ENCODE measurements at regions not wholly inside any gene's neighbourhood (a gene's known extent, or its start where the extent isn't known, plus 50 kb on each side); places are given as distances from the start of the nearest gene placed in this dataset.

GRCh38 chr16:85175724-85176233, 63.5 kb upstream of the CIBAR2 start:
- Histone ChIP-seq H3K27ac (ENCODE audit: low read depth, low read length) (peak overlapping the region; percentile 44), H3K27me3 (ENCODE audit: control insufficient read depth in 1 of 2, insufficient read depth in 2 of 2, low read length in 2 of 2) (no peaks in the 10 kb centered on the region), H3K4me3 (ENCODE audit: low read depth in 1 of 2, low read length in 2 of 2) (no peak overlapping the region), H3K9ac (ENCODE audit: low read length) (no peak overlapping the region), H3K9me3 (ENCODE audit: low read length) (no peaks in the 10 kb centered on the region), H3K4me1 (ENCODE audit: insufficient read depth, low read length) (peaks cover 54% of the 10 kb centered on the region), H3K36me3 (ENCODE audit: insufficient read depth, low read length) (no peaks in the 10 kb centered on the region)

- H3K4me3 ChIP-seq (ENCODE audit: low read depth in 1 of 2, low read length in 2 of 2), result no peak overlapping the region
- H3K36me3 ChIP-seq (ENCODE audit: insufficient read depth, low read length), result no peaks in the 10 kb centered on the region
- no peak overlapping the region for H3K9ac ChIP-seq (ENCODE audit: low read length)
- no peak overlapping the region for H3K27ac ChIP-seq (ENCODE audit: low read depth, low read length)
- no peaks in the 10 kb centered on the region for H3K9me3 ChIP-seq (ENCODE audit: low read length)
- H3K27me3 ChIP-seq (ENCODE audit: control insufficient read depth in 1 of 2, insufficient read depth in 2 of 2, low read length in 2 of 2), result no peaks in the 10 kb centered on the region
- H3K4me1 ChIP-seq (ENCODE audit: insufficient read depth, low read length), result peaks cover 48% of the 10 kb centered on the region
These were observed 64.5 kb upstream of the CIBAR2 start for GRCh38 chr16:85176541-85177447.

DNA sequence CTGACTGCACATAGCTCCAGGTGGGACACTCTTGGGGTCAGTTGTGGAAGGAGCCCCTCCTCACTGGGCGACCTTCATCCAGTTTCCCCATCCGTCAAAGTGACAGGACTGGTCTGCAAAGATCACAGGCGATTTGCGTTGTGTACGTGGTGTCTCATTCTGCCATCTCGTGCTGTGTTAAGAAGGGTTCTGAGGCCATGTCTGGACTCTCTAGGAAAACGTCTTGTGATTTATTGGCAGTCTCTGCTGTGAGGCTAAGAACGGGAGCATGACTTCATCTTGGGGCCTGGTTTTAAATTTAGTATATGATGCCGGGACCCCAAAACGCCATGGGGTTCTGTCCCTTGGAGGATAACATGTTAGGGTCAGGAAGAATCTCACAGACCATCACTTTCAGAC, 65.2 kb upstream of the CIBAR2 start:
- Histone ChIP-seq H3K27me3 (ENCODE audit: control insufficient read depth in 1 of 2, insufficient read depth in 2 of 2, low read length in 2 of 2) (no peaks in the 10 kb centered on the region), H3K9me3 (ENCODE audit: low read length) (no peaks in the 10 kb centered on the region), H3K4me1 (ENCODE audit: insufficient read depth, low read length) (peaks cover 43% of the 10 kb centered on the region), H3K36me3 (ENCODE audit: insufficient read depth, low read length) (no peaks in the 10 kb centered on the region), H3K9ac (ENCODE audit: low read length) (no peak overlapping the region), H3K4me3 (ENCODE audit: low read depth in 1 of 2, low read length in 2 of 2) (no peak overlapping the region), H3K27ac (ENCODE audit: low read depth, low read length) (no peak overlapping the region)

DNA sequence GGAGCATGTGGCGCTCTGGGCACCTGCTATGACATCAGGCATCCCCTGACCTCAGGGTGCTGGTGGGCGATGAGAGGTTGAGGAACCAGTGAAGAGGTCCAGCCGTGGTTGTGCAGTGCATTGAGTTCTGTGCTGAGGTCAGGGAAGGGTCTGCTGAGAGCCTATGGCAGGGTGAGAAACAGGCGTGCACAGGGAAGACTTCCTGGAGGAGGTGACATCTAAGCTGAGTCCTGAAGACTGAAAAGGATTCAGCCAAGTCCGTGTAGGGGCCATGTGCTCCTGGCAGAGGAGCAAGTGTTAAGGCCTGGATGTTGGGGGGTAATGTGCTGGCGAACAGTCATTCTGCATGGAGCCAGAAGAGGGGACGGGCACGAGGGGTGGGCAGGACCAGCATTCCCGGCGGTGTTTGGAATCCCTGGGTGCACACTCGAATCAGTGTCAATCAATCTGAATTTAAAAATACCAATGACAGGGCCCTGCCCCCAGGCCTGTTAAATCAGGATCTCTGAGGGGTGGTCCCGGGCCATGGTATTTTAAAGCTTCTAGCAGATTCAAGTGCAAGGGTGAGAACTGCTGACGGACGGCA, 65.8 kb upstream of the CIBAR2 start:
- Histone ChIP-seq H3K9ac (ENCODE audit: low read length) (no peak overlapping the region), H3K36me3 (ENCODE audit: insufficient read depth, low read length) (no peaks in the 10 kb centered on the region), H3K4me1 (ENCODE audit: insufficient read depth, low read length) (peaks cover 38% of the 10 kb centered on the region), H3K27ac (ENCODE audit: low read depth, low read length) (no peak overlapping the region), H3K4me3 (ENCODE audit: low read depth in 1 of 2, low read length in 2 of 2) (no peak overlapping the region), H3K9me3 (ENCODE audit: low read length) (no peaks in the 10 kb centered on the region), H3K27me3 (ENCODE audit: control insufficient read depth in 1 of 2, insufficient read depth in 2 of 2, low read length in 2 of 2) (no peaks in the 10 kb centered on the region)

- Histone ChIP-seq H3K36me3 (ENCODE audit: insufficient read depth, low read length) (no peaks in the 10 kb centered on the region), H3K4me3 (ENCODE audit: low read depth in 1 of 2, low read length in 2 of 2) (no peak overlapping the region), H3K9me3 (ENCODE audit: low read length) (no peaks in the 10 kb centered on the region), H3K27ac (ENCODE audit: low read depth, low read length) (no peak overlapping the region), H3K27me3 (ENCODE audit: control insufficient read depth in 1 of 2, insufficient read depth in 2 of 2, low read length in 2 of 2) (no peaks in the 10 kb centered on the region), H3K9ac (ENCODE audit: low read length) (no peak overlapping the region), H3K4me1 (ENCODE audit: insufficient read depth, low read length) (peaks cover 33% of the 10 kb centered on the region)
These were observed 66.3 kb upstream of the CIBAR2 start for GRCh38 chr16:85178596-85178995.

- Histone ChIP-seq H3K4me3 (ENCODE audit: low read depth in 1 of 2, low read length in 2 of 2) (no peak overlapping the region), H3K27ac (ENCODE audit: low read depth, low read length) (no peak overlapping the region), H3K27me3 (ENCODE audit: control insufficient read depth in 1 of 2, insufficient read depth in 2 of 2, low read length in 2 of 2) (no peaks in the 10 kb centered on the region), H3K9ac (ENCODE audit: low read length) (no peak overlapping the region), H3K9me3 (ENCODE audit: low read length) (no peaks in the 10 kb centered on the region), H3K4me1 (ENCODE audit: insufficient read depth, low read length) (peaks cover 24% of the 10 kb centered on the region), H3K36me3 (ENCODE audit: insufficient read depth, low read length) (no peaks in the 10 kb centered on the region)
These were observed 67.2 kb upstream of the CIBAR2 start for GRCh38 chr16:85179344-85180046.

DNA sequence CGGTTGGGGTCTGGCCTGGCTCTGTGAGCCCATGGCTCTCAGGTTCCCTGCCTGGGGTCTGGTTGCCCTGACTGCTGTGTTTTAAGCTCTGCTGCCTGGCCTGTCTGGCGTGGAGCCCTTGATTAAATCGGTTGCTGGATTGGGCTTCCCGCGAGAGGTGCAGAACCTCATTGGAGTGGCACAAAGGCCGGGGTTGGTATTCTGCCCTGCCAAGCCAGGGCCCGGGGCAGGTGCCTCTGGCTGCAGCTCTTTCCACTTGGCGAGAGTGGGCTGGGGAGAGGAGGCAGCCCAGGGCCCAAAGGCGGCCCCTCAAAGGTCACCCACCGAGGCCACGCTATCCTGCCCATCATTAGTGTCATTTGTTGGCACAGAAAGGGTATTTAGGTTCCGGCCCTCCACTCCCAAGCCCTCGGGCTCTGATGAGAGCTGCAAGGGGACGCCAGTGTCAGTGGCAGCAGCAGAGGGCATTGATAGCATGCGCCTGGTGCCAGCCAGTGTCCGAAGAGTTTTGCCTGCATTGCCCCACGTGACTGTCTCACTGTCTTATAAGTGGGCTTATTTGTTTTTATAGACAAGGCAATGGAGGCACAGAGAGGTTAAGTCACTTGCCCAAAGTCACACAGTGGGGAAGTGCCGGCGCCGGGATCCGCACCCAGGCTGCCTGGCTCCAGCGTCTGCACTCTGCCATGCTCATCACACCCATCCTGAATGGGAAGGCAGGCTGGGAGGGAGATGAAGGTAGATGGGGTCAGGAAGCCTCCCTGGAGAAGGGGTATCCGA, 68.0 kb upstream of the CIBAR2 start:
- H3K9ac ChIP-seq (ENCODE audit: low read length), result no peak overlapping the region
- no peak overlapping the region for H3K4me3 ChIP-seq (ENCODE audit: low read depth in 1 of 2, low read length in 2 of 2)
- H3K4me1 ChIP-seq (ENCODE audit: insufficient read depth, low read length), result peaks cover 17% of the 10 kb centered on the region
- H3K27ac ChIP-seq (ENCODE audit: low read depth, low read length), result no peak overlapping the region
- H3K27me3 ChIP-seq (ENCODE audit: control insufficient read depth in 1 of 2, insufficient read depth in 2 of 2, low read length in 2 of 2), result no peaks in the 10 kb centered on the region
- no peaks in the 10 kb centered on the region for H3K9me3 ChIP-seq (ENCODE audit: low read length)
- H3K36me3 ChIP-seq (ENCODE audit: insufficient read depth, low read length), result no peaks in the 10 kb centered on the region

- H3K36me3 ChIP-seq (ENCODE audit: insufficient read depth, low read length), result no peaks in the 10 kb centered on the region
These were observed 68.8 kb upstream of the CIBAR2 start for GRCh38 chr16:85180827-85181738.

DNA sequence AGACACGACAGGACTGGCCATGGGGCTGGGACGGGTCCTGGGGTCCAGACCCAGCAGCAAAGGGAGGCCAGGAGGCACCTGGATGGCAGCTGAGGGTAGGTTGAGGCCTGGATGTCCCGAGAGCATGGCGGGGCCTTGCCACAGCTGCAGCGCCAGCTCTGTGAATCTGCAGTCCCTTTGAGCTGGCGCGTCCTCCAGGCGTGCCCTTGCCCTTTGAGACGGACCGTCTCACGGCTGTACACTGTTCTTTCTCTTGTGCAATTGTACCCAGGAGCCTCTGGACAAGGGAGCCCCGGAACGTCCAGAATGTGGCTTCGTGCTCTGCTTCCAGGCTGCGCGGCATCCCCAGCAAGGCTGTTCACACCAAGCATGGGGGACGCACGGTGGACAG, 69.5 kb upstream of the CIBAR2 start:
- no peak overlapping the region for H3K4me3 ChIP-seq (ENCODE audit: low read depth in 1 of 2, low read length in 2 of 2)
- peaks cover 8% of the 10 kb centered on the region for H3K4me1 ChIP-seq (ENCODE audit: insufficient read depth, low read length)
- H3K27ac ChIP-seq (ENCODE audit: low read depth, low read length), result no peak overlapping the region
- H3K9ac ChIP-seq (ENCODE audit: low read length), result no peak overlapping the region
- H3K36me3 ChIP-seq (ENCODE audit: insufficient read depth, low read length), result no peaks in the 10 kb centered on the region
- no peaks in the 10 kb centered on the region for H3K27me3 ChIP-seq (ENCODE audit: control insufficient read depth in 1 of 2, insufficient read depth in 2 of 2, low read length in 2 of 2)
- no peaks in the 10 kb centered on the region for H3K9me3 ChIP-seq (ENCODE audit: low read length)

More at GRCh38 chr16:85180827-85181738, 68.8 kb upstream of the CIBAR2 start:
- Histone ChIP-seq H3K27me3 (ENCODE audit: control insufficient read depth in 1 of 2, insufficient read depth in 2 of 2, low read length in 2 of 2) (no peaks in the 10 kb centered on the region), H3K4me3 (ENCODE audit: low read depth in 1 of 2, low read length in 2 of 2) (no peak overlapping the region), H3K9ac (ENCODE audit: low read length) (no peak overlapping the region), H3K27ac (ENCODE audit: low read depth, low read length) (no peak overlapping the region), H3K9me3 (ENCODE audit: low read length) (no peaks in the 10 kb centered on the region), H3K4me1 (ENCODE audit: insufficient read depth, low read length) (peaks cover 12% of the 10 kb centered on the region)

GRCh38 chr16:85182286-85182685, 70.0 kb upstream of the CIBAR2 start:
- peaks cover 8% of the 10 kb centered on the region for H3K4me1 ChIP-seq (ENCODE audit: insufficient read depth, low read length)
- H3K9ac ChIP-seq (ENCODE audit: low read length), result no peak overlapping the region

More at GRCh38 chr16:85182286-85182685, 70.0 kb upstream of the CIBAR2 start:
- H3K36me3 ChIP-seq (ENCODE audit: insufficient read depth, low read length), result no peaks in the 10 kb centered on the region
- H3K9me3 ChIP-seq (ENCODE audit: low read length), result no peaks in the 10 kb centered on the region
- no peak overlapping the region for H3K27ac ChIP-seq (ENCODE audit: low read depth, low read length)
- no peak overlapping the region for H3K4me3 ChIP-seq (ENCODE audit: low read depth in 1 of 2, low read length in 2 of 2)
- no peaks in the 10 kb centered on the region for H3K27me3 ChIP-seq (ENCODE audit: control insufficient read depth in 1 of 2, insufficient read depth in 2 of 2, low read length in 2 of 2)
